Hindlimb muscle (tissue), 1 donor: ENCODE measurements at regions not wholly inside any gene's neighbourhood (a gene's known extent, or its start where the extent isn't known, plus 50 kb on each side); places are given as distances from the start of the nearest gene placed in this dataset.
"Not testable (repeated sequence)": the region's sequence is repeated elsewhere in the genome, so short reads cannot be mapped to it uniquely, and the experiment has no call there.

Experiments
- DNase-seq: peaks from one replicate; pipeline ENCODE4 v3.0.0-alpha.2; 2013

DNA sequence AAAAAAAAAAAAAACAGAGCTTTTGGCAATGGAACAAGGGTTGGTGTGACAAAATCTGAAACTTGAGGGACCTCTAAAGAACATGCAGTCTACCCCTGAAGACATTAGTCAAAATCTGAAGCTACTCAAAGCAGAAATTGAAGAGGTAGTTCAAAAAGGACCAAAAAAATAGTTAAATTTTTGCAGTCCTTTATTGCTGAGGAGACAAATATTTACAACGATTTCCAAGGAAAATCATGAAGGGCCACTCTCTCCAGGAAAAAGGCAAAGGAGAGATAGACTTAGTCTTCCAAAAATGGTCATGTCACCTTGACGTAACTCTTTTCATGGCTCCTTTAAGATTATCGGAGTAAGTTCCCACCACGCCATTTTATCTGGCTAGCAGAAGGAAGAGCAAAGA lies 452.0 kb downstream of the XIRP2 start:
- no peak for DNase-seq

DNA sequence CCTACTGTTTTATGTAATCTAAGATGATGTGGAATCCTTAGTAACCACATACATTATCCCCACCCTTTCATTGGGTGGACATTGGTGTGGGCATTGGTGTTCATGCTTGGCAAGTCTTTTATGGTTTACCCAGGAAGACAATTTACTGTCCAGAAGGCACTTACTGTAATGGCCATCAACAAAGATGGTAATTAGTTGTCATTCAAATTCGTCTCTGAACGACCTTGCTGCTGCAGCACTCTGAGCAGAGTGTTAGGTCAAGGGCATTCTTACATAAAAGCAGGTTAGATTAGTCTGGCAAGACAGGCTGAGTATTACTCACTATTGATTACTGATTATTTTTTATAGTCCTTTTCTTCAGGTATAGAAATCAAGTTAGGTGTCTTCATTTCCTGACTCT lies 447.9 kb downstream of the XIRP2 start:
- DNase-seq: no peak

DNA sequence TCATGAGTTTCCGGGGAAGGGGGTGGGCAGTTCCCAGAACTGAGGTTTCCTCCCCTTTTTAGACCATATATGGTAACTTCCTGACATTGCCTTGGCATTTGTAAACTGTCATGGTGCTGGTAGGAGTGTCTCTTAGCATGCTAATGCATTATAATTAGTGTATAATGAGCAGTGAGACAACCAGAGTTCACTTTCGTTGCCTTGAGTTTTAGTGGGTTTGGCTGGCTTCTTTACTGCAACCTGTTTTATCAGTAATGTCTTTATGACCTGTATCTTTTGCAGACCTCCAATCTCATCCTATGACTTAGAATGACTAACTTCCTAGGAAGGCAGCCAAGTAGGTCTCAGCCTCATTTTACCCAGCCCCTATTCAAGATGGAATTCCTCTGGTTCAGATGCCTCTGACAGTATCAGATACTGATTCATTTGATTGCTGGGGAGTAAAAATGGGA lies 447.3 kb downstream of the XIRP2 start:
- DNase-seq: no peak

DNA sequence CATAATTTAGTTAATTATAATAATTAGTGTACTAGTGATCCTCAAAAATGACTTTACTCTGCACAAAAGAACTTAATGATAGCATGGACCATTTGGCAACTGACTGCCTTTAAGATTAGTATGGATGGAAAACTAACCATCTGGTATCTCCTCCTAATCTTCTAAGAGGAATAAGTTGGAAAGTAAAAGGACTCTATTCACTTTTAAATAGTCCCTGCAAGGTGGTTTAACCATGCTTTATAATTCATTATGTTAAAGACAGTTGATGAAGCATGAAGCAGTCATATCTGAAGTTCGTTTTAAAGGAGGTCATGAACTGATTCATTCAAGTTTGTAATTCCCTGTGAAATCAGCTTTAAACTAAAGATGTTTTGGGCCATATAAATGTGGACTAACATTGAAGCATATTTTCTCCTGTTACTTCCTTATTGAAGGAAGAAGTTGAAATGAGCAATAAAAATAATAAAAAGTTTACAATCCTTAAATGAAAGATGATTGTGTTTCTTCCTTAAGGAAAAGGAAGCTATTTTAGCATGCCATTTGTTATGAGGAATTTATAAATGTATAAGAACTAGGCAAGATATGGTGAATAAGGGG lies 446.0 kb downstream of the XIRP2 start:
- no peak for DNase-seq

DNA sequence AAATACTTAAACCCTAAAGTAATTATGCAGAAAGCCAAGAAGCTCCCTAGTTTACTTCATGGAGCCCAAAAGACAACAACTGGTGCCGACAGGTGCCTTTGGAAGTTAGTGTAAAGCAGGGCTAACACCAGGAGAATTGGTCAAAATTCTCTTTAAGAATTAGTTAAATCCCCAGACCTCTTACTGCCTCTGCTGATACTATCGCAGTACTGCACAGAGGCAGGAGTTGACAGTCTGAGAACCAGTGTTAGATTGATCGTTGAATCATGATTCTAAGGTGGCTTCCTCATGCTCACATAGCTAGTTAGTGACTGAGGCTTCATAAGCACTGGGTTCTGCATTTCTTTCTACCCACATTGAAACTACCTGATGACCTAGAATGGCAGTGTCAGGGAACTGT lies 445.0 kb downstream of the XIRP2 start:
- DNase-seq: no peak

DNA sequence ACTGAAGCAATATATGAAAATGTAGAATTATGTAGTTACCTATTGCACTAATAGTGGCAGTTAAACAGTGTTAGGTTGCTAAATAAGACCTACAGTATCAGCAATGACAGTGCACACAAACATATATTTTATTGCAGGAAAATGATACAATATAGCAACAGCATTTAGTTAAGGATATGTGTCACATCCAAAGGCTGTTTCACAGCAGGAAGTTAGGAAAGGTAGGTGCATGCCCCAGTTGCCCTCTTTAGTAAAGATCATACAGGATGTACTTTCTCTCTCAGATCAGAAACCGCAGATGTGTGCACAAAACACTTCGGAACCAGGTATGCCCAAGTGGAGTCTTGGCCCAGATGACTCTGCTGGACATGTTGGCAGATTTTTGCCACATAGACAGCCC lies 444.1 kb downstream of the XIRP2 start:
- DNase-seq: no peak

DNA sequence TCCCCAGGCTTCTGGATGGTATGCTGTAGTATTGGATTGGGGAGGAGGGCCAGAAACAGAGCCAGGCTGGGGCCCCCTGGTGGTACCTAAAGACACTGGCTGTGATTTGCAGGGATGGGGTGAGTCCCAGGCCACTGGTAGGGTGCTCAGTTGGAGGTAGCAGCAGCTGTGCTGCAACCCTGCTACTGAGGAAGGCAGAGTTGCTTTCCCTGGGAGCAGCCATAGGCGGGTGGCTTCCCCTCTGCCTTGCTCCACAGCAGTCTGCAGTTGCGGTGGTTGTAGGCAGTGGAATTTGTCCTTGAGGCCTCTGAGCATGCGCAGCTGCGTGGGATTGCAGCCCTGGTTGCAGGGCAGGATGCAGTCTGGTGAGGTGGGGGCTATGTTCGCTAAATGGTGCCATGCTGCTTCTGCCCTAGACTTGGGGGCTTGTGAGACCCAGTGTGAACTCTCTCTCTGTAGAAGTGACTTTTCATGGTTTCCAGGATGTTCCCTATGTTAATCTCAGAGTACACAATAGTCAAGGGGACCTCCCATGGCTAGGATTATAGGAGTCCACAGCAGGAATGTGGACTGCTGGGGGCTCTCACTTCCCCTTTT lies 443.5 kb downstream of the XIRP2 start:
- DNase-seq: no peak

DNA sequence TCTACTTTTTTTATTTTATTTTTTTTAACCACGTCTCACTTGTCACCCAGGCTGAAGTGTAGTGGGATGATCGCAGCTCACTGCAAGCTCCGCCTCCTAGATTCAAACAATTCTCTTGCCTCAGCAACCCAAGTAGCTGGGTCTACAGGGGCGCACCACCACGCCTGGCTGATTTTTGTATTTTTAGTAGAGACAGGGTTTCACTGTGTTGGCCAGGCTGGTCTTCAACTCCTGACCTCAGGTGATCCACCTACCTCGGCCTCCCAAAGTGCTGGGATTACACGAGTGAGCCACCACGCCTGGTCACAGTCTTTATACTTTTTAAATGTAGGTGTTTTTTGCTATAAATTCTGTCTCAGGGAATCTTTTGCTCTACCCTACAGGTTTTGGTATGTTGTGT lies 440.5 kb downstream of the XIRP2 start:
- not testable (repeated sequence) for DNase-seq

DNA sequence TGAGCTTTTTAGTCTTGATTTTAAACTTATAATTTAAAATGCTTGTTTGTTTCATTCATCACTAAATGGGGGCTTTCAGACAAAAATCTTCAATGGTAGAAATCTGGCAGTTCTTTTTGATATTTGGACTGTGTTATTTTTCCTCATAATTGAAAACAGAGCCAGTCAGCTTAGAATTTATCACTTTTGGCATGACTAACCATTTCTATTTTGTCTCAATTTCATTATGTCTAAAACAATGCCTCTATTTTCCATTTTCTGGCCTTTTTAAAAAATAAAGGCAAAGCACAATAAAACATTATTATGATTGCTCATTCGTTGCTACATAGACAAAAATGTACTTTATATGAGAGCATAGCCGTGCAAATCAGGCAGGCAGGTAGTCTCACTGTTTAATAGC lies 434.5 kb downstream of the XIRP2 start:
- DNase-seq: no peak

DNA sequence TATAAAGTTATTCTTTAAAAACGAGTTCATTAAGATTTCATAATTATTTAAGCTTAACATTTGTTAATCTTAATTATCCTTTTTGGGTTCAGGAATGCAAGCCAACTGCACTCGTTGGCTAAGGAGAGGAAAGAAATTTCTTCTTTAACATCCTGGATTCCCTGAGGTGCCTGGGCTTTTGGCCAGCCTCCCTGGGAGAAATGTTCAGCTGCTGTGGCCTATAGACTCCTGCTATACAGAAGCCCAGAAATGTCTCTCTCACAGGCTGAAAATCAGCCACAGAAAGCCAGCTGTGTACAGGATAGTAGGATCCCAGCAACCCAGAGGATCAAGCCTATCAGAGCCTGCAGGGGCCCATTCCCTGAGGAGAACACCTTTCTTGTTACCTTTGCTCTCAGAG lies 430.3 kb downstream of the XIRP2 start:
- DNase-seq: no peak

DNA sequence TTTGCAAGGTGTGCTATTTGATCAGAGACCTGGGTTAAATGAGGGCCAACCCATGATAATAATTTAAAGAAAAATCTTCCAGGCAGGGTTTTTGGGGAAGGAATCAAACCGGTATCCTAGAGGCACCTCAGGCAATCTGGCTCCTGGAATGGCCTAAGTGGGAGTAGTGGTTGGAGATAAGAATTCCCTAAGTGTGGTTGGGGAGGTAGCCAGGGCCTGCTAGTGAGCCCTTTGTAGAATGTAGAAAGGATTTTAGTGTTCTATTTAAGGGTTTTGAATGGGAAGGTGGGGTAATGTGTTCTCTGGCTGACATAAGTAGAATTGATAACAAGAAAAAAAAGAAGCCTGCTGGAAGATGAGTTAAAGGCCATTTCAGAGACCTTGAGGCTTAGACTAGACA lies 422.2 kb downstream of the XIRP2 start:
- no peak for DNase-seq
